SK-N-SH (cell line): ENCODE measurements at regions not wholly inside any gene's neighbourhood (a gene's known extent, or its start where the extent isn't known, plus 50 kb on each side); places are given as distances from the start of the nearest gene placed in this dataset.

Source experiments
- CTCF ChIA-PET: fragments of 300-600, 350-600 bp; formaldehyde crosslinking; extraction: SDS; loops from one replicate; lab custom pipeline; 2021; lab: Yijun Ruan, JAX
- POLR2A ChIA-PET: fragments of 350-600 bp; sonication (Branson Sonifier 250); formaldehyde crosslinking; extraction: SDS; loops from one replicate; lab custom pipeline; 2020; ENCODE audit warnings: antibody characterized with exemption, inconsistent platforms; lab: Yijun Ruan, JAX
- DNase-seq: peaks from one replicate; pipeline ENCODE4 v3.0.0; 2012
- H2AFZ ChIP-seq: fragments of 200-600 bp; sonication (generic); 2 replicates; pipeline ENCODE4 v1.8.1; 2016; ENCODE audit warnings: antibody characterized with exemption, mild to moderate bottlenecking, low read depth
- H3F3A ChIP-seq: fragments of 200-600 bp; sonication (generic); replicated peaks from 2 replicates; pipeline ENCODE3; 2016; ENCODE audit warnings: antibody characterized with exemption, mild to moderate bottlenecking; ENCODE audit not compliant: insufficient read depth
- H3K27ac ChIP-seq, 2 experiments: fragments of 200-500 bp in 1 of 2; fragments of 200-600 bp in 1 of 2; sonication (Bioruptor generic) in 1 of 2; sonication (generic), shearing (Covaris generic) in 1 of 2; 2 replicates each; pipeline versions ENCODE4 v1.5.1 to v1.6.1; 2014 to 2016; ENCODE audit warnings: low read depth in 2 of 2, inconsistent platforms in 1 of 2, low read length in 1 of 2, mild to moderate bottlenecking in 1 of 2, mixed read lengths in 1 of 2
- H3K27me3 ChIP-seq: fragments of 200-600 bp; sonication (generic), shearing (Covaris generic); 2 replicates; pipeline ENCODE4 v1.6.1; 2016; ENCODE audit warnings: mixed run types; ENCODE audit not compliant: insufficient read depth
- H3K36me3 ChIP-seq, 2 experiments: fragments of 200-500 bp in 1 of 2; fragments of 200-600 bp in 1 of 2; sonication (Bioruptor generic) in 1 of 2; sonication (generic) in 1 of 2; replicated peaks in 1 of 2; 2 replicates each; pipeline versions ENCODE3 to v1.5.1; 2014 to 2016; ENCODE audit warnings: low read length in 1 of 2, mild to moderate bottlenecking in 1 of 2; ENCODE audit not compliant: insufficient read depth in 2 of 2, control insufficient read depth in 1 of 2
- H3K4me1 ChIP-seq, 2 experiments: fragments of 200-500 bp in 1 of 2; fragments of 200-600 bp in 1 of 2; sonication (Bioruptor generic) in 1 of 2; sonication (generic), shearing (Covaris generic) in 1 of 2; 2 replicates each; pipeline versions ENCODE4 v1.5.1 to v1.6.1; 2014 to 2016; ENCODE audit warnings: low read depth in 1 of 2, low read length in 1 of 2, mixed run types in 1 of 2; ENCODE audit not compliant: insufficient read depth in 2 of 2, control insufficient read depth in 1 of 2
- H3K4me2 ChIP-seq: fragments of 200-600 bp; sonication (generic), shearing (Covaris generic); 2 replicates; pipeline ENCODE4 v1.6.1; 2017; ENCODE audit warnings: mixed run types
- H3K4me3 ChIP-seq, 2 experiments: fragments of 200-500 bp in 1 of 2; fragments of 200-600 bp in 1 of 2; sonication (Bioruptor generic) in 1 of 2; sonication (generic), shearing (Covaris generic) in 1 of 2; 2 replicates each; pipeline versions ENCODE4 v1.5.1 to v1.8.1; 2014 to 2016; ENCODE audit warnings: low read depth in 2 of 2, inconsistent platforms in 1 of 2, low read length in 1 of 2, mild to moderate bottlenecking in 1 of 2, mixed read lengths in 1 of 2, moderate library complexity in 1 of 2
- H3K79me2 ChIP-seq: fragments of 200-600 bp; sonication (generic); 2 replicates; pipeline ENCODE4 v1.8.1; 2017; ENCODE audit warnings: mild to moderate bottlenecking; ENCODE audit not compliant: insufficient read depth
- H3K9ac ChIP-seq: fragments of 200-600 bp; sonication (generic); 2 replicates; pipeline ENCODE4 v1.6.1; 2017; ENCODE audit warnings: mixed run types
- H3K9me2 ChIP-seq: fragments of 200-600 bp; sonication (generic); 2 replicates; pipeline ENCODE4 v1.6.1; 2017; ENCODE audit warnings: mixed run types
- H3K9me3 ChIP-seq: fragments of 200-600 bp; sonication (generic); 2 replicates; pipeline ENCODE4 v1.6.1; 2017; ENCODE audit warnings: mixed run types, mild to moderate bottlenecking, moderate library complexity
- H4K20me1 ChIP-seq: fragments of 200-600 bp; sonication (generic); 2 replicates; pipeline ENCODE4 v1.6.1; 2017; ENCODE audit warnings: mild to moderate bottlenecking, mixed run types; ENCODE audit not compliant: insufficient read depth
- ELF1 ChIP-seq: IDR thresholded peaks from 2 replicates; pipeline ENCODE4 v1.4.0; 2012
- EP300 ChIP-seq, 2 experiments: IDR thresholded peaks; 2 replicates each; pipeline versions ENCODE4 v1.4.0 to v1.6.1; 2012; ENCODE audit warnings: borderline replicate concordance in 1 of 2, low read depth in 1 of 2, low read length in 1 of 2
- FOSL2 ChIP-seq: IDR thresholded peaks from 2 replicates; pipeline ENCODE4 v1.4.0; 2012; ENCODE audit warnings: low read depth, mild to moderate bottlenecking, moderate library complexity, borderline replicate concordance
- GABPA ChIP-seq: IDR thresholded peaks from 2 replicates; pipeline ENCODE4 v1.4.0; 2012; ENCODE audit warnings: low read depth, mild to moderate bottlenecking
- GATA2 ChIP-seq: sonication (generic); formaldehyde crosslinking; IDR thresholded peaks from 2 replicates; pipeline ENCODE4 v1.5.0; 2020; ENCODE audit warnings: mild to moderate bottlenecking, missing genetic modification reagents
- JUND ChIP-seq: IDR thresholded peaks from 2 replicates; pipeline ENCODE4 v1.4.0; 2012
- MEF2A ChIP-seq: IDR thresholded peaks from 2 replicates; pipeline ENCODE4 v1.4.0; 2012; ENCODE audit warnings: low read depth, borderline replicate concordance
- MXI1 ChIP-seq: IDR thresholded peaks from 2 replicates; pipeline ENCODE4 v1.6.1; 2012; ENCODE audit warnings: mild to moderate bottlenecking, low read depth, low read length, improper control_type of control experiment
- NFIC ChIP-seq: IDR thresholded peaks from 2 replicates; pipeline ENCODE4 v1.4.0; 2012; ENCODE audit warnings: borderline replicate concordance
- NRF1 ChIP-seq: IDR thresholded peaks from 2 replicates; pipeline ENCODE4 v1.6.1; 2012; ENCODE audit warnings: low read depth, mild to moderate bottlenecking, low read length
- TAF1 ChIP-seq: IDR thresholded peaks from 2 replicates; pipeline ENCODE4 v1.6.1; 2012; ENCODE audit warnings: low read depth, mild to moderate bottlenecking, low read length, moderate library complexity, borderline replicate concordance
- TCF12 ChIP-seq: IDR thresholded peaks from 2 replicates; pipeline ENCODE4 v1.4.0; 2012
- WGBS: methylation state at CpG from one replicate; pipeline ENCODE4 v1.1.6; 2017; ENCODE audit warnings: low lambda C conversion rate; 5-methylcytosine and 5-hydroxymethylcytosine counted together
- TF ChIP-seq, protein P1 (sequence below): IDR thresholded peaks from 2 replicates; pipeline ENCODE4 v1.4.0; 2012; ENCODE audit warnings: low read depth
- TF ChIP-seq, protein P2 (sequence below): IDR thresholded peaks from 2 replicates; pipeline ENCODE4 v1.4.0; 2012; ENCODE audit warnings: low read depth, borderline replicate concordance

DNA sequence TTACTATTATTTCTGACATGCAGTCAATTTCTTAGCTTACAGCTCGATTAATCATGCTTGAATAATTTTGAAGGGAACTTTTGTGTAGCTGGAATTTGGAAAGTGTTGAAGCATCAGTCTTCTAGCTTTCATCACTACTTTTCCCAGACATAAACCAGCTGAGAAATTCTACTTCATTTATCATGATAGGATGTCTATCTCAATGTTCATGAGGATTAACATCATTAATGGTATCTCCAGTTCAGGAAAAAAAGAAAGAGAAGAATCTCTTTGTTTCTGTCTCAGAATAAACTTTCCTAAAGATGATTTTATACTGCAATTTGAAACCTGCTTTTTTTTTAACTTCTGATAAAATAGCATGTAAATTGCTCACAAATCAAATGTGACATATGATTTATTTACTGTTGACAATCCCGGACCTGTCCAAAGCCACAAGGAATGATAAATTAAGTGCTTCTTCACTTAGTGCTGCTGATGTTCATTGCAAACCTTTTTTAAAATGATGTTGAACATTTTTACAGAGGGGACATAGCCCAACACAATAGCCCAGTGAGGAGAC lies 412.1 kb upstream of the CLINT1 start:
- H4K20me1 ChIP-seq: no peaks in the 10 kb centered on the region
- H3K79me2 ChIP-seq: no peaks in the 10 kb centered on the region
- no peak overlapping the region for H3K4me2 ChIP-seq
- H3F3A ChIP-seq: no peaks in the 10 kb centered on the region
- ChIA-PET CTCF (interaction anchor here (1.9 kb wide), 1 partner anchor 9 kb away, joined by 5 read pairs; no protein-coding TSS in a partner anchor), POLR2A (no interaction called here)
- DNase-seq: no peak
- no peak overlapping the region for H3K9ac ChIP-seq
- H2AFZ ChIP-seq: no peak overlapping the region
- no peak for TF ChIP-seq ELF1
- no peak for TF ChIP-seq EP300 (IDR thresholded peaks at IDR 0.05; ENCODE audit: borderline replicate concordance in 1 of 2, low read depth in 1 of 2, low read length in 1 of 2)
- no peak for TF ChIP-seq MXI1
- no peak for TF ChIP-seq TAF1
- no peak for TF ChIP-seq MEF2A
- TF ChIP-seq GABPA: no peak
- TF ChIP-seq, protein P1, sequence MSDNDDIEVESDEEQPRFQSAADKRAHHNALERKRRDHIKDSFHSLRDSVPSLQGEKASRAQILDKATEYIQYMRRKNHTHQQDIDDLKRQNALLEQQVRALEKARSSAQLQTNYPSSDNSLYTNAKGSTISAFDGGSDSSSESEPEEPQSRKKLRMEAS: no peak
- TF ChIP-seq TCF12: no peak
- 14% methylated on average over 2 of the region's 2 CpGs for WGBS
- no peaks in the 10 kb centered on the region for H3K9me3 ChIP-seq
- no peaks in the 10 kb centered on the region for H3K27me3 ChIP-seq
- H3K4me3 ChIP-seq: no peak overlapping the region
- H3K27ac ChIP-seq: no peak overlapping the region
- no peaks in the 10 kb centered on the region for H3K9me2 ChIP-seq
- no peaks in the 10 kb centered on the region for H3K36me3 ChIP-seq
- H3K4me1 ChIP-seq: no peaks in the 10 kb centered on the region

DNA sequence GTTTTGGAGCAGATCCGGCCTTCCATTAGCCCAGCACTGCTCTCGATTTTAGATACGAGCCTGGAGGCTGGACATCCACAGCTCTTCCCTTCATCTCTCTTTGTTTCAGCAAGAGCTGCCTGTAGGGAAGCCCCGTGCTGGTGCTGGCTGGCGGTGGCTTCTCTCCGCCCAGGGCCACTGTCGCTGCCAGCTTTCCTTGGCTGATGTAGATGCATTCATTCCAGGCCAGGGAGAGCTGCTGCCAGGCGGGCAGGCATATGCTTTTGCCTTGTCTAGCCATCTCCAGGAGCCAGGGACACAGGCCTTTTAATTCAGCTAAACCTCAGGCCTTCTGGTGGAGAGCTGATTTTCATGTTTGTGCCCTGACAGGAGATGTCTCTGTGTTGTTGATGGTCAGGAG lies 409.3 kb upstream of the CLINT1 start:
- H3K9ac ChIP-seq: no peak overlapping the region
- DNase-seq: no peak
- POLR2A ChIA-PET: no interaction called here
- H3F3A ChIP-seq: no peaks in the 10 kb centered on the region
- H3K9me3 ChIP-seq: no peaks in the 10 kb centered on the region
- no peak overlapping the region for H2AFZ ChIP-seq
- H3K4me3 ChIP-seq: no peak overlapping the region
- H3K79me2 ChIP-seq: no peaks in the 10 kb centered on the region
- no peaks in the 10 kb centered on the region for H4K20me1 ChIP-seq
- CTCF ChIA-PET: interaction anchor here (1.2 kb wide), 1 partner anchor 839 kb away, joined by 3 read pairs; no protein-coding TSS in a partner anchor
- no peaks in the 10 kb centered on the region for H3K4me1 ChIP-seq
- no peaks in the 10 kb centered on the region for H3K9me2 ChIP-seq
- TF ChIP-seq GATA2 (CRISPR knock-in tag): no peak
- TF ChIP-seq, all 33 proteins: peak for 0
- Histone ChIP-seq H3K27me3 (no peaks in the 10 kb centered on the region), H3K27ac (no peak overlapping the region), H3K36me3 (no peaks in the 10 kb centered on the region), H3K4me2 (no peak overlapping the region)
- WGBS: 35% methylated on average over 8 of the region's 8 CpGs

DNA sequence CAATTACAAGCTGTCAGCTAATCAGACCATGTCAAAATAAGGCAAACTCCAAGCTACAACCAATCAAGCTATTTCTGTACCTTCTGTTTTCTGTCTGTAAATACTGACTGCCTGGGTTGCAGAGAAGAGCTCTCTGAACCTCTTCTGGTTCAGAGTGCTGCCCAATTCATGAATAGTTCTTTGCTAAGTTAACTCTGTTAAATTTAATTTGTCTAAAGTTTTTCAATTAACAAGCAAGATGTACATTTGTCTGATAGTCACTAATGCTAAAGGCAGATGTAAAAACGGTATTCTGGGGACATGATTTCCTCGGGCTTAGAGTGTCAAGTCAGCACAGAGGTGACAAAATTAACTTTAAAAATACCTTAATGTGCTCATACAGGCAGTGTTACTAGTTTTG lies 408.3 kb upstream of the CLINT1 start:
- H3K4me2 ChIP-seq: no peak overlapping the region
- ChIA-PET POLR2A (no interaction called here), CTCF (interaction anchor here (1.0 kb wide), 1 partner anchor 11 kb away, joined by 3 read pairs; no protein-coding TSS in a partner anchor)
- WGBS: 9% methylated on average over 2 of the region's 2 CpGs
- H3K9me2 ChIP-seq: no peaks in the 10 kb centered on the region
- no peak overlapping the region for H3K9ac ChIP-seq
- H3K27me3 ChIP-seq: no peaks in the 10 kb centered on the region
- no peak overlapping the region for H3K27ac ChIP-seq
- no peaks in the 10 kb centered on the region for H3F3A ChIP-seq
- DNase-seq: no peak
- H3K4me1 ChIP-seq: no peaks in the 10 kb centered on the region
- H3K4me3 ChIP-seq: no peak overlapping the region
- no peak for TF ChIP-seq FOSL2
- TF ChIP-seq JUND: no peak
- no peak for TF ChIP-seq MEF2A
- no peak for TF ChIP-seq GABPA
- no peak for TF ChIP-seq NFIC
- TF ChIP-seq, protein P1: no peak
- TF ChIP-seq, protein P2, sequence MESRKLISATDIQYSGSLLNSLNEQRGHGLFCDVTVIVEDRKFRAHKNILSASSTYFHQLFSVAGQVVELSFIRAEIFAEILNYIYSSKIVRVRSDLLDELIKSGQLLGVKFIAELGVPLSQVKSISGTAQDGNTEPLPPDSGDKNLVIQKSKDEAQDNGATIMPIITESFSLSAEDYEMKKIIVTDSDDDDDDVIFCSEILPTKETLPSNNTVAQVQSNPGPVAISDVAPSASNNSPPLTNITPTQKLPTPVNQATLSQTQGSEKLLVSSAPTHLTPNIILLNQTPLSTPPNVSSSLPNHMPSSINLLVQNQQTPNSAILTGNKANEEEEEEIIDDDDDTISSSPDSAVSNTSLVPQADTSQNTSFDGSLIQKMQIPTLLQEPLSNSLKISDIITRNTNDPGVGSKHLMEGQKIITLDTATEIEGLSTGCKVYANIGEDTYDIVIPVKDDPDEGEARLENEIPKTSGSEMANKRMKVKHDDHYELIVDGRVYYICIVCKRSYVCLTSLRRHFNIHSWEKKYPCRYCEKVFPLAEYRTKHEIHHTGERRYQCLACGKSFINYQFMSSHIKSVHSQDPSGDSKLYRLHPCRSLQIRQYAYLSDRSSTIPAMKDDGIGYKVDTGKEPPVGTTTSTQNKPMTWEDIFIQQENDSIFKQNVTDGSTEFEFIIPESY: no peak
- no peak for TF ChIP-seq GATA2 (CRISPR knock-in tag)
- TF ChIP-seq NRF1: no peak
- no peaks in the 10 kb centered on the region for H3K36me3 ChIP-seq
- no peaks in the 10 kb centered on the region for H3K79me2 ChIP-seq
- no peak overlapping the region for H2AFZ ChIP-seq
- no peaks in the 10 kb centered on the region for H4K20me1 ChIP-seq
- H3K9me3 ChIP-seq: no peaks in the 10 kb centered on the region
